Aorta (tissue), 5 donors: ENCODE measurements at regions not wholly inside any gene's neighbourhood (a gene's known extent, or its start where the extent isn't known, plus 50 kb on each side); places are given as distances from the start of the nearest gene placed in this dataset.

Experiments used
- ATAC-seq: fragments of 200-7000 bp; cut with Tn5 transposase; one replicate; pipeline ENCODE4 v1.9.1; 2022; ENCODE audit warnings: moderate library complexity; ENCODE audit not compliant: low FRiP score
- DNase-seq, 2 donors: peaks; one replicate each; pipeline ENCODE4 v3.0.0-alpha.2; 2020
- H3K27ac ChIP-seq, 2 donors: one replicate each; pipeline ENCODE4 v1.5.1; 2013; ENCODE audit warnings: low read length in 2 of 2, mild to moderate bottlenecking in 2 of 2, moderate library complexity in 2 of 2, control low read depth in 1 of 2, inconsistent platforms in 1 of 2, low read depth in 1 of 2
- H3K27me3 ChIP-seq, 2 donors: one replicate each; pipeline ENCODE4 v1.6.1; 2013; ENCODE audit warnings: control low read depth in 1 of 2, low read length in 1 of 2, mild to moderate bottlenecking in 1 of 2, moderate library complexity in 1 of 2; ENCODE audit not compliant: insufficient read depth in 2 of 2, control insufficient read depth in 1 of 2
- H3K36me3 ChIP-seq, 2 donors: one replicate each; pipeline ENCODE4 v1.6.1; 2013; ENCODE audit warnings: control low read depth in 1 of 2, low read length in 1 of 2, mild to moderate bottlenecking in 1 of 2; ENCODE audit not compliant: insufficient read depth in 2 of 2, control insufficient read depth in 1 of 2
- H3K4me1 ChIP-seq, 2 donors: one replicate each; pipeline ENCODE4 v1.6.1; 2013; ENCODE audit warnings: low read length in 2 of 2, control low read depth in 1 of 2, mild to moderate bottlenecking in 1 of 2, moderate library complexity in 1 of 2; ENCODE audit not compliant: insufficient read depth in 2 of 2, control insufficient read depth in 1 of 2
- H3K4me3 ChIP-seq, 2 donors: one replicate each; pipeline ENCODE4 v1.5.1; 2013; ENCODE audit warnings: low read length in 2 of 2, control low read depth in 1 of 2, mild to moderate bottlenecking in 1 of 2
- H3K9me3 ChIP-seq: one replicate; pipeline ENCODE4 v1.6.1; 2013; ENCODE audit warnings: mild to moderate bottlenecking, low read length; ENCODE audit not compliant: control insufficient read depth
- WGBS, 2 donors: extraction: QIAGEN DNeasy Blood & Tissue Kit; methylation state at CpG; one replicate each; pipeline ENCODE4 v1.1.7; 2013; 5-methylcytosine and 5-hydroxymethylcytosine counted together
- intact Hi-C, 2 donors: fragments of 100-400 bp; cut with DNase I; formaldehyde crosslinking; loops; one replicate each; pipeline versions ENCODE4 v1.14.2 to v1.15.0; 2022
- donor health status: healthy with polysubstance abuse.
- donor health status: Bipolar disorder and iron deficiency.
- donor health status: DM: no; HTN: no; CAD: no.
- donor health status: DM: no; HTN: no; CAD: no.
- donor health status: DM: yes; HTN: yes; CAD: no.

DNA sequence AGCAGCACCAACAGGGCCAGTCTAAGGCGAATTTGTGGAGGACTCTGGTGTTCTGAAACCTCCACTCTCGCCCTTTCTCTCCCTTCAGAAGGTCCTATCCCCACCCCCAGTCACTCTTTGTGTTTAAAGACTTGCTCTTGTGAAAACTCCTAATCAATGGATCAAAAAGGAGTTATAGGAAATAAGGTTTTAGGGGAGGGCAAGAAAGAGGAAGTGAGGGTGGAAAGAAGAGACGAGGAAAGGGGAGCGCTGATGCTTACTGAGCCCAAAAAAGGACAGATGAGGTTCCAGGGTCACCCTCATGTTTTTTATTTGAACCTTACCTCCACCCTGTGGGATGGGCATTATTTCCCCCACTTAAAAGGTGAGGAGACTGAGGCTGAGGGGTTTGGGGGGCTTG, 70.0 kb upstream of the SLC6A11 start:
- WGBS, 2 donors: 58 to 62% methylated on average over 4 of the region's 4 CpGs
- ATAC-seq (no peak), DNase-seq (no peak)
- Histone ChIP-seq H3K36me3 (no peaks in the 10 kb centered on the region), H3K27ac (no peak overlapping the region), H3K4me1 (no peaks in the 10 kb centered on the region), H3K27me3 (no peaks in the 10 kb centered on the region), H3K4me3 (no peak overlapping the region), H3K9me3 (no peaks in the 10 kb centered on the region)
- intact Hi-C loops: no loop called here

DNA sequence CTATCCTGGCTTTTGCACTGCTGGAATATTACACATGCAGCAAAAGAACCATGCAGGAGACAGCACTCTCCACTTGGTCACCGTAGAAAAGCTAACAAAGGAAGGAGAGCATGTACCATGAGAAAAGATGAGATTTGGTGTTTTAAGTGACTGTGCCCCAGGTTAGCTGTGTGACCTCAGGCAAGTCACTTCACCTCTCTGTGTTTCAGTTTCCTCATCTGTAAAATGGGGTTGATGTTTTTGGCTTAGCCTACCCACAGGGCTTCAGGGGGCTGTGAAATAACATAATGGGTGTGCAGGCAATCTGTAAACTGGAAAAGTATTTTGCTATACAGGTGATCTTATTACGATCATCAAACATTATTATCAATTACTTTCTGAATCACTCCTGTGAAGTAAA, 69.3 kb upstream of the SLC6A11 start:
- no peaks in the 10 kb centered on the region for H3K27me3 ChIP-seq
- H3K27ac ChIP-seq: no peak overlapping the region
- ATAC-seq (no peak), DNase-seq (no peak)
- no peak overlapping the region for H3K4me3 ChIP-seq
- intact Hi-C loops: no loop called here
- WGBS, 2 donors: 93 to 98% methylated on average over 2 of the region's 2 CpGs
- H3K36me3 ChIP-seq: no peaks in the 10 kb centered on the region
- no peaks in the 10 kb centered on the region for H3K4me1 ChIP-seq
- H3K9me3 ChIP-seq: no peaks in the 10 kb centered on the region

DNA sequence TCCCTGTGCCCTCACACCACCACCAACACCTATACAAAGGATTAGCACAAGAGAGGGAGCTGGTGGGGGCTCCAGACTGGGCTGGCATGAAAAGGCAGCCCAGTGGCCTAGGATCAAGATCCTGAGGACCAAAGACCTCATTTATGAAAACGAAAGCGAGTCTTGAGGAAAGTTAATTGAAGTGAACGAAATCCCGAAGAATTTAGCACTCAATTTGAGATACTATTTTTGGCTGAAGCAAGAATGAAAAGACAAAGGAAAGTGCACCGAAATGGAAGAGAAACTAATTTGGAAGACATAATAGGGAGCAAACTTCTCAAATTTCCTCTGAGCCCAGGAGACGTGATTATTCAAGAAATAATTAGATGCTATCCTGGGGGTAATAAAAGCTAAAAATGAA, 68.7 kb upstream of the SLC6A11 start:
- 72 to 76% methylated on average over 6 of the region's 6 CpGs for WGBS, 2 donors

DNA sequence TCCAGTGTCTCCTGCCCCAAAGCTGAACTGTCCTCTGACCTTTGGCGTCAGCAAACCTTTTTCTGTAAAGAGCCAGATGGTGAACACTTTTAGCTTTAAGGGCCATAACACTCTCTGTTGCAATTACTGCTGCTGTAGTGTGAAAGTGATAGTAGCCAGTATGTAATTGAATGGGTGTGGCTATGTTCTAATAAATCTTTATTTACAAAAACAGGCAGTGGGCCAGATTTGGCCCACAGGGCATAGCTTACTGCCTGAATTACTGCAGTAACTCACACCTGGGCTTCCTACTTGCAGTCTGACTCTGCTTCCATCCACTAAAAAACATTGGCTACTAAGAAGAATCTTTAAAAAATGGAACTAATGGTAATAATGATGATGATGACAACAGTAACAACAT, 68.0 kb upstream of the SLC6A11 start:
- DNase-seq (no peak), ATAC-seq (no peak)
- Histone ChIP-seq H3K9me3 (no peaks in the 10 kb centered on the region), H3K27me3 (no peaks in the 10 kb centered on the region), H3K36me3 (no peaks in the 10 kb centered on the region), H3K4me1 (no peaks in the 10 kb centered on the region), H3K27ac (no peak overlapping the region), H3K4me3 (no peak overlapping the region)
- intact Hi-C loops: no loop called here
- WGBS, 2 donors: 38 to 45% methylated on average over 1 of the region's 1 CpG

More for the DNA sequence above, 68.7 kb upstream of the SLC6A11 start:
- DNase-seq (no peak), ATAC-seq (no peak)
- no peak overlapping the region for H3K4me3 ChIP-seq
- H3K27ac ChIP-seq: no peak overlapping the region
- no peaks in the 10 kb centered on the region for H3K36me3 ChIP-seq
- no peaks in the 10 kb centered on the region for H3K4me1 ChIP-seq
- no peaks in the 10 kb centered on the region for H3K27me3 ChIP-seq
- intact Hi-C loops: no loop called here
- no peaks in the 10 kb centered on the region for H3K9me3 ChIP-seq

DNA sequence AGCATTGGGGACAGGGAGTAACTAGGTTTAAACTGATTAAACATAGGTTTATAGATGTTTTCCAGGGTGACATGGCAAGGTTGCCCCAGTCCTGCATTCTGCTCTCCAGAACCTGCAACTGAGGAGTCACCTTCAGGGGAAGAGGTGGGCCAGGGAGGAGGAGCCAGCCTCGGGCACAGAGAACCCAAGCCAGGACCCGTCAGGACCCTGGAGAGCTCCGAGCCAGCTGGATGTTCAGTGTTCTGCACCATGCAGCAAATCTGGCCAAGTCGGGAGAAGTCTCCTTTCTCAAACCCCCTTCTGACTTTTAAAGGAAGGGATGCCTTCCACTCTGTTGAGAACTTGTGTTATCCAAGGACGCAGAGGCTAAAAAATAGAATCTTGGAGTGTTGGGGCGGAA, 62.1 kb upstream of the SLC6A11 start:
- intact Hi-C loops: no loop called here
- H3K27ac ChIP-seq: no peak overlapping the region
- DNase-seq (no peak), ATAC-seq (no peak)
- no peak overlapping the region for H3K4me3 ChIP-seq
- no peaks in the 10 kb centered on the region for H3K36me3 ChIP-seq
- H3K4me1 ChIP-seq: no peaks in the 10 kb centered on the region
- 10 to 11% methylated on average over 6 of the region's 6 CpGs for WGBS, 2 donors
- no peaks in the 10 kb centered on the region for H3K9me3 ChIP-seq
- H3K27me3 ChIP-seq: no peaks in the 10 kb centered on the region

DNA sequence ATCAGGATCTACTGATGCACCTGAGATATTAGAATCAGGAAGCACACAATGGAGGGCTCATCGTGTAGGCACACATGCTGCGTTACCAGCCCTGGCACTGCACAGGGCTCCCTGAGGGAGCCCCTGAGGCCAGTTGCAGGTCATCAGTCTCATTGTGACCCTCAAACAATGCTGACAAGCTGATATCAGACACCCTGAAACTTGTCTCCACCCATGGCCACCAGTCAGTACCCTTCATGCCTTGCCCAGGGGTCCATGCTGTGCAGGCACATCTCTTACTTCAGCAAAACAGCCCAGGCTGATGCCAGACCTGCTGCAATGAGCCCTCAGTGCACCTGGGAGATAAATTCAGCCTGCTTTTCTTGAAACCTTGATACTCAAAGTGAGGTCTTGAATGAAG, 59.5 kb upstream of the SLC6A11 start:
- DNase-seq: no peak
- 69 to 71% methylated on average over 2 of the region's 2 CpGs for WGBS, 2 donors
- H3K27ac ChIP-seq: no peak overlapping the region
- no peaks in the 10 kb centered on the region for H3K9me3 ChIP-seq
- no peak for ATAC-seq
- no peak overlapping the region for H3K4me3 ChIP-seq
- H3K27me3 ChIP-seq: no peaks in the 10 kb centered on the region
- no peaks in the 10 kb centered on the region for H3K4me1 ChIP-seq
- intact Hi-C loops: no loop called here
- no peaks in the 10 kb centered on the region for H3K36me3 ChIP-seq

DNA sequence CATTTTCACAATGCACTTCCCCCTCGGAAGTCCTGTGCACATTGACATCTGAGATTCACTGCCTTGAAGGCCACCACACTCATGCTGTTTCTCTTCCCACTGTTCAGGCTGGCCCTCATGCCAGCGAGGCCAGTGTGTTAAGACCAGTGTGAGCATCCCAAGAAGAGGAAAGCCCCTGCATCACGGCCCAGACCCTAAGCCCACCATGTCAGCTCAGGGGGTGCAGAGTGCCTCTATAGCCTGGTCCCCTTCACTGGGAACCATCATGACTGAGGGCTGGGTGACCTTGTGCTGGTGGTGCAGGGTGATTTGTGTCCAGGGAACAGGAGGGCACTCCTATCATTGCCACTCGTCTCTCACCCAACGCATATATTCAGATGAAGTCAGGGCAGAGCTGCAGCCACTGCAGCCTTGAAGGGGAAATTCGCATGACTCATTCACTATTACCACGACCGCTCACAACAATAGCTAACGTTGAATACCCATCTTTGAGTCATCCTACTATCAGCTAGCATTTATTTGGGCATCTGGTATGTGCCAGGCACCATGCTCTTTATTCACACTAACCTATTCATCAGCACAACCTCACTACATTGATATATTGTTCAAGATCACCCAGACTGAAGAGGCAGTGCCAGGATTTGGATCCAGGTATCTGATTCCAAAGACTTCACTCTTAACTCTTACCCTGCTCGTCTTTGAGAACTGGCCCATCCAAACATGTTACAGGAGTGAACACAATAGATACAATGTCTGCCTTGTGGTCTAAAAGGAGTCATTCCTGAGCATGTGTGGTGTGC, 58.8 kb upstream of the SLC6A11 start:
- no peak overlapping the region for H3K4me3 ChIP-seq
- no peaks in the 10 kb centered on the region for H3K36me3 ChIP-seq
- H3K27me3 ChIP-seq: no peaks in the 10 kb centered on the region
- DNase-seq (no peak), ATAC-seq (no peak)
- intact Hi-C loops: no loop called here
- H3K9me3 ChIP-seq: no peaks in the 10 kb centered on the region
- WGBS, 2 donors: 50 to 55% methylated on average over 10 of the region's 10 CpGs
- no peaks in the 10 kb centered on the region for H3K4me1 ChIP-seq
- no peak overlapping the region for H3K27ac ChIP-seq

DNA sequence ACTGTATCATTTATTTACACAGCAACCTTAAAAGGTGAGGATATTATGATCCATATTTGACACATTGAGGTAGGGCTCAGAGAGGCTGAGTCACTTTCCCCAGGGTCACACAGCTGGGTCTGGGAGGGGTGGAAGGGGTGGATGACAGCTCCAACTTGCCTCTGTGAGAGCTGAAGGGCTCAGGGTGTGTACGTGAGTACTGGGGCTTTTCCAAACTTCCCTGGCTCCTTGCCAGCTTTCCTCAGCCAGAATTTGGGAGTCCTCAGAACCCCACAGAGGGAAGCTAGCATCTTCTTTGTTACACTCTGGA, 58.3 kb upstream of the SLC6A11 start:
- Histone ChIP-seq H3K27me3 (no peaks in the 10 kb centered on the region), H3K36me3 (no peaks in the 10 kb centered on the region), H3K4me1 (no peaks in the 10 kb centered on the region), H3K9me3 (no peaks in the 10 kb centered on the region), H3K27ac (no peak overlapping the region), H3K4me3 (no peak overlapping the region)
- intact Hi-C loops: loop anchor here in 1 of 2 donors (2.0 kb wide), 1 partner anchor 301 kb away; no protein-coding TSS in a partner anchor
- ATAC-seq (no peak), DNase-seq (no peak)
- 2 to 4% methylated on average over 1 of the region's 1 CpG for WGBS, 2 donors

DNA sequence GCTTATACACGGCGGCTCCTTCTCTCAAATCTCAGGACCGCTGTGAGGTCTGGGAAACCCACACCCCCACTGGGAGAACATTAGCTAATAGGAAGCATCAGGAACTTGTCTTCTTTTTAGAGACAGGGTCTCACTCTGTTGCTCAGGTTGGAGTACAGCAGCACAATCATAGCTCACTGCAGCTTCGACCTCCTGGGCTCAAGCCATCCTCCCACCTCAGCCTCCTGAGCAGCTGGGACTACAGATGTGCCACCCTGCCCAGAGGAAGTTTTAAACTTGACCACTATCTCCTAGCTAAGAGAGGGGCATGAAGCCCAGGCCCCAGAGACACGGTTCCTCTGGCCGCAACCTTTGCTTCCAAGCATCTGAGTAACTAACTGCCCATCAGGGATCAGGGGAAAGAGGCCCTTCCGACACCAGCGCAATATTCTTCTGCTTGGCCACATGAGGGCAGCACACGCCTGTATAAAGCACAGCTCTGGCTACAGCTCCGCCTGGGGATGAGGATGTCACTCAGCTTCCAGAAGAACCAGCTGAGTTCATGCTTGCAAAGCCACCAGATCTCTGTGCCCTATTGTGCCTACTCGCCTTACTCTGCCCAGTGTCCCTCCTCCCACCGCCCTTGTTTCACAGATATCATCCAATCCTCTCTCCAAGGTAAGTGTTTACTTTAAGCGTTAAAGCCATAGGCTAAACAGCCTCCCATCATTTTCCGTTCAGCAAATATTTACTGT, 57.6 kb upstream of the SLC6A11 start:
- peak; percentile 81 for ATAC-seq
- no peaks in the 10 kb centered on the region for H3K36me3 ChIP-seq
- H3K4me3 ChIP-seq: no peak overlapping the region
- DNase-seq: peak in 1 of 2 donors; percentile 82
- intact Hi-C loops: loop anchor here in 1 of 2 donors (2.0 kb wide), 1 partner anchor 300 kb away; no protein-coding TSS in a partner anchor
- H3K4me1 ChIP-seq: no peaks in the 10 kb centered on the region
- WGBS, 2 donors: 35 to 36% methylated on average over 14 of the region's 14 CpGs
- H3K27me3 ChIP-seq: no peaks in the 10 kb centered on the region
- no peaks in the 10 kb centered on the region for H3K9me3 ChIP-seq
- H3K27ac ChIP-seq: no peak overlapping the region
